ENCODE measurements at regions not wholly inside any gene's neighbourhood (a gene's known extent, or its start where the extent isn't known, plus 50 kb on each side); places are given as distances from the start of the nearest gene placed in this dataset.

DNA sequence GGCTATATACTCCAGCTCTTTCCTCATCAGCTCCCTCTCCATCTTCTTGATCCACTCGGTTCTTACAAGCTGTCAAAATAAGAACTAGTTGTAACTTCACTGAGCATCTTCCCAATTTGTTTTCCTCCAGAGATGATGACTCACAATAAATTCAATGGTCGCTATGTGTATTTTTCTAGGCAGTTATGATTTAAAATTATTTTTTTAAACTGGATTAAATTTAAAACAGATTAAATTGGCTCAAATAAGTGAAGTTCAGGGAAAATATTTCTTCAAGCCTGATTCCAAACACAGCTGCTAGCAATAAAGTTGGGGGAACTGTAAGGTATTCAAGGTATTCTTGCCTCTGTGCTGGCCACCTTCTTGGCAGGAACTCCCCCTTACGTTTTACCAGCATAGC lies 717.7 kb upstream of the USP15 start:
- H3K27me3 Mint-ChIP-seq (ENCODE audit: low read depth in 3 of 3) = no peaks in the 10 kb centered on the region

DNA sequence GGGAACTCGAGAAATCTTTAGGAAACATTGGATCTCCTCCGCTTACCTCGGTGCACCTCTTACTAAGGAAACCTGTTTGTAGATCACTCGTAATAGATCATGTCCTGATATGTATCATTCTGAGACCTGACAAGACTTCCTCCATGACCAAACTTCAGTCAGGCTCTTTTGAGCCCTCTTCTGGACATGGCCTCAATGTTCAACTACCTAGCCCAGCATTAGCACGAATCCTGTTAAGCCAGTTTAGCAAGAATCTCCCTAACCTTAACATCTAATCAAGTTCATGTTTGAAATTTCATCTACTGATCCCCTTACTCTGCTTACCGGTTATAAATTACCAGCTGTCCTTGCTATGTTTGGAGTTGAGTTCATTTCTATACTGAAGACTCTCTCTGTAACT lies 713.9 kb upstream of the USP15 start:
- Histone ChIP-seq H4K20me1 (ENCODE audit: insufficient read depth, low read length) (no peaks in the 10 kb centered on the region), H3K79me2 (ENCODE audit: insufficient read depth, low read length) (no peaks in the 10 kb centered on the region), H2AFZ (ENCODE audit: insufficient read depth, low read depth, low read length, poor library complexity, severe bottlenecking) (no peak overlapping the region), H3K4me3 (replicated peaks in 1 of 3; ENCODE audit: low read depth in 2 of 3, low read length in 3 of 3) (no peak overlapping the region), H3K4me1 (ENCODE audit: control insufficient read depth in 1 of 2, insufficient read depth in 2 of 2, low read length in 2 of 2) (no peaks in the 10 kb centered on the region), H3K27ac (ENCODE audit: low read depth in 1 of 2, low read length in 2 of 2) (no peak overlapping the region), H3K27me3 (ENCODE audit: control insufficient read depth in 2 of 2, insufficient read depth in 2 of 2, low read length in 2 of 2) (no peaks in the 10 kb centered on the region), H3K36me3 (replicated peaks in 1 of 2; ENCODE audit: control insufficient read depth in 1 of 2, insufficient read depth in 2 of 2, low read length in 2 of 2) (no peaks in the 10 kb centered on the region), H3K9ac (ENCODE audit: insufficient read depth, low read length, poor library complexity, severe bottlenecking) (no peak overlapping the region), H3K9me3 (replicated peaks in 1 of 2; ENCODE audit: control insufficient read depth in 1 of 2, insufficient read depth in 1 of 2, low read length in 2 of 2) (no peaks in the 10 kb centered on the region), H3K4me2 (replicated peaks; ENCODE audit: extremely low read depth, low read length, poor library complexity, severe bottlenecking) (no peak overlapping the region)
- no peak overlapping the region for H3K27ac Mint-ChIP-seq
- intact Hi-C loops (cut with micrococcal nuclease) = no loop called here
- no peaks in the 10 kb centered on the region for H3K36me3 Mint-ChIP-seq
- peaks cover 0 to 6% (median under 1%) of the 10 kb centered on the region in 7 donors for H3K9me3 Mint-ChIP-seq
- no peak for DNase-seq
- H3K27me3 Mint-ChIP-seq (ENCODE audit: low read depth in 3 of 3) = no peaks in the 10 kb centered on the region
- 91% methylated on average over 4 of the region's 6 CpGs for WGBS (ENCODE audit: insufficient coverage)
- TF ChIP-seq, protein P1, sequence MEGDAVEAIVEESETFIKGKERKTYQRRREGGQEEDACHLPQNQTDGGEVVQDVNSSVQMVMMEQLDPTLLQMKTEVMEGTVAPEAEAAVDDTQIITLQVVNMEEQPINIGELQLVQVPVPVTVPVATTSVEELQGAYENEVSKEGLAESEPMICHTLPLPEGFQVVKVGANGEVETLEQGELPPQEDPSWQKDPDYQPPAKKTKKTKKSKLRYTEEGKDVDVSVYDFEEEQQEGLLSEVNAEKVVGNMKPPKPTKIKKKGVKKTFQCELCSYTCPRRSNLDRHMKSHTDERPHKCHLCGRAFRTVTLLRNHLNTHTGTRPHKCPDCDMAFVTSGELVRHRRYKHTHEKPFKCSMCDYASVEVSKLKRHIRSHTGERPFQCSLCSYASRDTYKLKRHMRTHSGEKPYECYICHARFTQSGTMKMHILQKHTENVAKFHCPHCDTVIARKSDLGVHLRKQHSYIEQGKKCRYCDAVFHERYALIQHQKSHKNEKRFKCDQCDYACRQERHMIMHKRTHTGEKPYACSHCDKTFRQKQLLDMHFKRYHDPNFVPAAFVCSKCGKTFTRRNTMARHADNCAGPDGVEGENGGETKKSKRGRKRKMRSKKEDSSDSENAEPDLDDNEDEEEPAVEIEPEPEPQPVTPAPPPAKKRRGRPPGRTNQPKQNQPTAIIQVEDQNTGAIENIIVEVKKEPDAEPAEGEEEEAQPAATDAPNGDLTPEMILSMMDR (IDR thresholded peaks at IDR 0.05) = no peak
- no peaks in the 10 kb centered on the region for H3K4me1 Mint-ChIP-seq
- H3K4me3 Mint-ChIP-seq = no peak overlapping the region

More for the DNA sequence above, 717.7 kb upstream of the USP15 start:
- Histone ChIP-seq H3K9ac (ENCODE audit: insufficient read depth, low read length, poor library complexity, severe bottlenecking) (no peak overlapping the region), H3K4me3 (replicated peaks in 1 of 3; ENCODE audit: low read depth in 2 of 3, low read length in 3 of 3) (no peak overlapping the region), H3K9me3 (replicated peaks in 1 of 2; ENCODE audit: control insufficient read depth in 1 of 2, insufficient read depth in 1 of 2, low read length in 2 of 2) (no peaks in the 10 kb centered on the region), H3K79me2 (ENCODE audit: insufficient read depth, low read length) (no peaks in the 10 kb centered on the region), H2AFZ (ENCODE audit: insufficient read depth, low read depth, low read length, poor library complexity, severe bottlenecking) (no peak overlapping the region), H3K4me1 (ENCODE audit: control insufficient read depth in 1 of 2, insufficient read depth in 2 of 2, low read length in 2 of 2) (no peaks in the 10 kb centered on the region), H3K27ac (ENCODE audit: low read depth in 1 of 2, low read length in 2 of 2) (no peak overlapping the region), H4K20me1 (ENCODE audit: insufficient read depth, low read length) (no peaks in the 10 kb centered on the region), H3K36me3 (replicated peaks in 1 of 2; ENCODE audit: control insufficient read depth in 1 of 2, insufficient read depth in 2 of 2, low read length in 2 of 2) (no peaks in the 10 kb centered on the region), H3K27me3 (ENCODE audit: control insufficient read depth in 2 of 2, insufficient read depth in 2 of 2, low read length in 2 of 2) (no peaks in the 10 kb centered on the region), H3K4me2 (replicated peaks; ENCODE audit: extremely low read depth, low read length, poor library complexity, severe bottlenecking) (no peak overlapping the region)
- 75% methylated on average over 2 of the region's 3 CpGs for WGBS (ENCODE audit: insufficient coverage)
- no peak overlapping the region for H3K4me3 Mint-ChIP-seq
- no peak overlapping the region for H3K27ac Mint-ChIP-seq
- DNase-seq = no peak
- no peaks in the 10 kb centered on the region for H3K36me3 Mint-ChIP-seq
- TF ChIP-seq, protein P1 (IDR thresholded peaks at IDR 0.05) = no peak
- peaks cover 0 to 6% (median 0%) of the 10 kb centered on the region in 7 donors for H3K9me3 Mint-ChIP-seq
- no peaks in the 10 kb centered on the region for H3K4me1 Mint-ChIP-seq
- intact Hi-C loops (cut with micrococcal nuclease) = no loop called here

All from CD14-positive monocyte (primary cell).